ENCODE measurements at regions not wholly inside any gene's neighbourhood (a gene's known extent, or its start where the extent isn't known, plus 50 kb on each side); places are given as distances from the start of the nearest gene placed in this dataset.
"Not testable (repeated sequence)": the region's sequence is repeated elsewhere in the genome, so short reads cannot be mapped to it uniquely, and the experiment has no call there.

DNA sequence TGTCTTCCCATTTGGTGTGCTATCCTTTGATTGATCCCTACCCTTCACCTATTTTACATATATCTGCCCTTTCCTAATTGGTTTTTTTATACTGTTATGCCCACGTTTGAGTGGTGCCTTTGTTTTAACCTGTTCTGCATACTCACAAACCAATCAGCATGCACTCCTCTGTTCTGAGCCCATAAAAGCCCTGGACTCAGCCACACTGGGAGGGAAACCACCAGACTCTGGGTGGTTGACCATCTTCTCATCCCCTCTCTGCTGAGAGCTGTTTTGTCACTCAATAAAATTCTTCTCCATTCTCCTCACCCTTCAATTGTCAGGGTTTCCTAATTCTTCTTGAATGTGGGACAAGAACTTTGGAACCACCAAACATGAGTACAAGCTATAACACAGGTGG, 989.8 kb downstream of the ADGRL2 start:
- no peak for DNase-seq

DNA sequence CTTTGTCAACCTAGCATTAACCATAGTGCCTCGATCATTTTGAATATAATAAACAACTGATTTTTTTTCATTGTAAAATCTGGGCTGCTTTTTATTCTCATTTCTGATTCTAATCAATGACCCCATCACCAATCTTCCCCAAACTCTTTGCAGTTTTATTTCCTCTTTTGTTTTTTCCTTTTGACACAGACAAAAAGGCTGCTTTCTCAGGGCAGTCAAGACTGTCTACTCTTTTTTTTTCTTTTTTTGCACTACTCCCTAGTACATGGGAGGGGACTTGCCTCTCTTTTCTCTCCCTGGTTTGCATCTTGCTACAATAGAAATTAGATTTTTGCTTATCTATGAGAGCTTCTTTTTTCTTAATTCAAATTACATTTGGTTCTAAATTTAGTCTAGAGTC, 987.9 kb downstream of the ADGRL2 start:
- DNase-seq = no peak

DNA sequence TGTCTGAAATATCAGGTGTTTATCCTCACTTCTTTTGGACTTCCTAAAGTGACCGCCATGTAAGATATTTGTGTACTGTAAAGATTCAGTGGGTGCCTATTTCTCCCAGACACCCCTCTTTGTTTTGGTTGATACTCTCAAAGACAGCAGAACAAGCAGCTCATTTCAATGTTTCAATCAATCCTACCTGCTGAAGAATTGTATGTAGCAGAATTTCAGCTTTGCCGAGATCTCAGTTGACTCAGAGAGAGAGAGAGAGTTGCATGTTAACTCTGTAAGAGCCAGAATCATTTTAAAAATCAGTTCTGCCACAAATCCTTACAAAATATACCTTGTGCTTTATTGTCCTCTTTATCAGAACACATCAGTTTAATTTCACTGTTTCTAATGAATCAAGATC, 987.3 kb downstream of the ADGRL2 start:
- no peak for DNase-seq

DNA sequence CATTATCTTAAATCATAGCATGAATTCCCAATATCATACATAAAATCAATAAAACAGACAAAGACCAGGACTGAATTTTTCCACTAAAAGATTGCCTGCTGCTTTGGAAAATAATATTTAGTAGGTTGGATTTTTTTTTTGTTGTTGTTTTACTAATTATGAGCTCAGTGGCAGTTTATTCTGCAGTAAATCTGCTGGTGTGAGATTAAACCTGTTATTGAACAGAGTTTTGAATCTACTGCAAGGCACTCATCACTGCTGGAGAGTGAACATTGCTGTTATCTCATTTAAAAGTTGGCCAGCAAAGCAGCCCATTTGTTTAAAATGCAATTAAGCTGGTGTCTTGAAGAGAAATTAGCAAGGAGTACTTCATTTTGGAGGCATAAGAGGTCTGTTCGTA, 986.1 kb downstream of the ADGRL2 start:
- DNase-seq = no peak

DNA sequence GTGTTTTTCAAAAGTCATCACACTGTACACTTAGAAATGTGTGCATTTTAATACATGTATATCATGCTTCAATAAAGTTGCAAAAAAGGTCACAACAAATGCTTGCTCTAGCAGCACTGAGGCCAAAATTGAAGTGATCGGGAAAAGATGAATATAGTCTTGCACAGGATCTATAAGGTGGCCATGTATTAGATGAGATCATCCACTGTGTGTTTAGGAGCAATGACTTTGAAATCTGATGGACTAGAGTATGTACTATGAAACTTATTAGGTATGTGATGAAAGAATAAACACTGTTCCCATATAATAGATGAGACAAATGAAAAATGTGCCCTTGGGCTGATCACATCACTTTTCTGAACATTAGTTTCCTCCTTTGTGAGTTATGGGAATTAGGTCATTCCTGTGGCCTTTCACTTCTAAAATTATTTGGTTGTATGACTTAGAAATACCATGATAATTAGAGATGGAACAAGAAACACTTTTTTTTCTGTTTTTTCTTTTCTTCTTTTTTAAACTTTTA, 984.6 kb downstream of the ADGRL2 start:
- no peak for DNase-seq

DNA sequence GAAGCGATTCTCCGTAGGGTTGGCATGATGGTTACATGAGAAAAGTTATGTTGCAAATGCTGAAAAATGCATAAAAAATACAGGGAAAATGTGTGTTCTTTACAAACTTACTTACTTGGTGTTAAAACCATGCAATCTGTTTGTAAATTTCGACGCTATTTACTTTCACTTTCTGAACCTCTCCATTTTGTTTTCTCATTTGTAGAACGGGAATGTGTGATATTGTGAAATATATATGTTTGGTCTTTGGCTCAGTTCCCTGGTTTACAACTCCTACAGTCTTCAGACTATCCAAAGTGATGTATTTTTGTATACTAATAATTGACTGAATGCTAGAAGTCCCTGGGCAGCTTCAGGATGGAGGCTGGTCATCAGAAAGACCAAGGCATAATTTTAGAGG, 982.3 kb downstream of the ADGRL2 start:
- no peak for DNase-seq

DNA sequence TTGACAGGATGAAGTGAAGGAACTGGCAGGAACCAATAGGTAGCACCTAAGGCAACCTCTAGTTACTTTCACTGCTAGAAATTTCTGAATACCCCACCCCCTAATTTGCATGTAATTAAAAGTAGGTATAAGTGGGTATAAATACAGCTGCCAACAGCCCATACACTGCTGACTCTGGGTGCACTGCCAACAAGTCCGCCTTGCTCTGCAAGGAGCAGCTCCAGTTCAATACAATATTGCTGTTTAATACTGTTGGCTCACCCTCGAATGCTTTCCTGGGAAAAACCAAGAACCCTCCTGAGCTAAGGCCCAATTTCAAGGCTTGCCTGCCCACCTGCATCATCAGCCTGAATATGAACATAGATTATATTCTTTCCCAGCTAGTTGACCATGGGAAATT, 981.9 kb downstream of the ADGRL2 start:
- DNase-seq = no peak

DNA sequence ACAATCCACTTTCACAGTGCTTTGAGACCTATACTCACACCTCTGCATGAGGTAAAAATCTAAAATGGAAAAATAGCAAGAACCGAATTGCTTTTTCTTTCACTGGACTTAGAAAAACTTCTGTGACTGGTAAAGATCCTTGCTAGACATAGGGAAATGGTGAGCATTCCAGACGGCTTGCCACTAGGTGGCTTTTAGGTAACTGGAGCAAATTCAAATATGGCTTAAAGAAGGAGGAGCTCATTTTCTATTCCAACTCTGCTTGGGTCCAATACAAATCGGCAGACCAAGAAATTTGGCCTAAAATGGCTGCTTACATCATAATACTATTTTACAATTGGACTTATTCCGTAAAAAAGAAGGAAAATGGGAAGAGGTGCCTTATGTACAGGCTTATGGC, 977.9 kb downstream of the ADGRL2 start:
- no peak for DNase-seq

DNA sequence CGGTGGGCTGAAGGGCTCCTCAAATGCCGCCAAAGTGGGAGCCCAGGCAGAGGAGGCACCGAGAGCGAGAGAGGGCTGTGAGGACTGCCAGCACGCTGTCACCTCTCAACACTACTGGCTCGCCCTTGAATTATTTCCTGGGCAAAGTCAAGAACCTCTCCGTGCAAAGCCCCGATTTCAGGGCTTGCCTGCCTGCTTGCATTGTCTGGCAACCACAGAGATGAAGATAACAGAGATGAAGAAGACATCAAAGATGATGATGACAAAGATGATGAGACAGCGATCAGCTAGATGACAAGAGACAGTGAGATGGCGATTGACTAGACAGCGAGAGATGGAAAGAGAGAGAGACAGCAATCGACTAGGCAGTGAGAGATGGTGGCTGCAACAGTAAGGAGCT, 976.5 kb downstream of the ADGRL2 start:
- no peak for DNase-seq

DNA sequence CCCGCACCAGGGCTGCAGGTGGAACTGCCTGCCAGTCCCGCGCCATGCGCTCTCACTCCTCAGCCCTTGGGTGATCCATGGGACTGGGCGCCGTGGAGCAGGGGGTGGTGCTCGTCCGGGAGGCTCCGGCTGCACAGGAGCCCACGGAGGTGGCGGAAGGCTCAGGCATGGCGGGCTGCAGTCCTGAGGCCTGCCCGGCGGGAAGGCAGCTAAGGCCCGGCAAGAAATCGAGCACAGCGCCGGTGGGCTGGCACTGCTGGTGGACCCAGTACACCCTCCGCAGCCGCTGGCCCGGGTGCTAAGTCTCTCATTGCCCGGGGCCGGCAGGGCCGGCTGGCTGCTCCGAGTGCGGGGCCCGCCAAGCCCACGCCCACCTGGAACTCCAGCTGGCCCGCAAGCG, 976.0 kb downstream of the ADGRL2 start:
- not testable (repeated sequence) for DNase-seq

DNA sequence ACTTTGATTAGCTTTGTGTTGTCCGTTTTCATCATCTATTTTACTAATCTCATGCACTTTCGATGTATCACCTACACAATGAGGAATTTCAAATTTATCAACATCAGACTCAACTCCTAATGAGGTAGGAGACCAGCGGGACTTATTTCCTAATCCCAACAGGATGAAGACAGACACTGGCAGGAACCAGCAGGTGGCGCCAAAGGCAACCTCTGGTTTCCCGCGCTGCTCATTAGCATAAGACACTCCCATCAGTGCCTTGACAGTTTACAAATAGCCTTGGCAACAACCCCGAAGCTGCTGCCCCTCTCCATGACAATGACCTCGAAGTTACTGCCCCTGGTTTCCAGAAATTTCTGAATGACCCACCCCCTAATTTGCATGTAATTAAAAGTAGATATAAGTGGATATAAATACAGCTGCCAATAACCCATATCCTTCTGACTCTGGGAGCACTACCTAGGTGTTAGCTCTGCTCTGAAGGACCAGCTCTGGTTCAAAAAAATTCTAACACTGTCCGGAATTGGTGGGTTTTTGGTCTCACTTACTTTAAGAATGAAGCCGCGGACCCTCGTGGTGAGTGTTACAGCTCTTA, 974.8 kb downstream of the ADGRL2 start:
- DNase-seq = no peak

DNA sequence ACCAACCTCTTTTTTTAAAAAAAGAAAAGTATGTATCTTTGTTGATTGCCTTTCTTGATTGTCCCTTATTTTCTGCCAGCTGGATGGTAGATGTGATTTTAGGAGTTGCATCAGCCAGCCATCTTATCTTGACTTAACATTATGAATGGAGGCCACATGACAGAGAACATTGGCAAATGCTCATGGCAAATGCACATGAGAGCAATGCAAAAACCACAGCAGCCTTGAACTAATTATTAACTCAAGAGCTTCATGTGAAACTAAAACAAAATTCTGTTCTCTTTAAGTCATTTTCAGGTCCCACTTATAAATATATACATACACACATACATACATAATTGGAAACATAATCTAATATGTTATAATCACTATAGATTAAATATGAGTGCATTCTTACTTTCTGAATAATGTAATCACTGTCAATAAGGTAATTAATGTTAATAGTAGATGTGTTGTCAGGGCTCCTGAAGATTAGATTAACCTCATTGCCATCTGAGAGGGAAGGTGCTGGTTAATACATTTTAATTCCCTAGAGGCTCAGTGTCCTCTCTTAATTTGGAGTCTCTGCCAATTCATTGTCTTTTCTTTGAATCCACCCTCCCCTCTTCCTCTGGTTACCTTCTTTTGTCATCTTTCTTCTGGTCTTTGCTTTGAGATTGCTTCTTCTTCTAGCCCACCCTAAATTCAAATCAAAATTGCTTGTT, 962.2 kb downstream of the ADGRL2 start:
- DNase-seq = no peak

DNA sequence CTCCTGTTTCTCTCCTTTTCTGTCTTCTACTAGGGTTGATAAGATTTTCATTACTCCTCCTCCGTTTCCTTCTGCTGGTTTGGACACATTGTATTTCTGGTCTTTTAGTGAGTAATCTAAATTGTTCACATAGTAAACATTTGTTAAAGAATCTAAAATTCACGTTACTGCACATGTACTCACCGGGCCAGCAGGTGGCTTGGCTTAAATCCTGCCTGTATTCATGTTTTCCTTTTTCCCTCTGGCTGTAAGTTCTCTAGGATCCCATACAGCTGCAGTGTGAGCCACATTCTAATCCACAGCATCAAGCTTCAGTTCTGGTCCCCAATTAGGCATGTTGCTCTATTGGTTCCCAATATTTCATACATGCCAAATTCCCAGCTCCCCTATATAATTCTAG, 958.3 kb downstream of the ADGRL2 start:
- no peak for DNase-seq

DNA sequence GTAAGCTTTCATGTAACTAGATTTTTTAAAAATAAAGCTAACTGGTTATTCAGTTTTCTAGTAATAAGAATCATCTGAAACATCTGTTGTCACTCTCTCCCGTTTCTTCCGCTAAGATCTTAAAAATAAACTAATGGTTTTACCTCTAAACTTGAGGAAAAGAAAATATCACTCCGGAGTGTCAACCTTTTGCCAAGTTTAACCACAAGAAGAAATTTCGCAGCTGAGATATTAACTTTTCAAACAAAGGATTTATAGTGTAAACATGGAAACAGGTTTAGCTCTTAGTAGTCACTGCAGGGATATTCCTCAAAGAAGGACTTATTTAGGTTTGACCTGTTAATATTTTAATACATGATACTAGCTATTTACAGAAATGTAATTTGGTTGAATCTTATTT, 954.9 kb downstream of the ADGRL2 start:
- no peak for DNase-seq

DNA sequence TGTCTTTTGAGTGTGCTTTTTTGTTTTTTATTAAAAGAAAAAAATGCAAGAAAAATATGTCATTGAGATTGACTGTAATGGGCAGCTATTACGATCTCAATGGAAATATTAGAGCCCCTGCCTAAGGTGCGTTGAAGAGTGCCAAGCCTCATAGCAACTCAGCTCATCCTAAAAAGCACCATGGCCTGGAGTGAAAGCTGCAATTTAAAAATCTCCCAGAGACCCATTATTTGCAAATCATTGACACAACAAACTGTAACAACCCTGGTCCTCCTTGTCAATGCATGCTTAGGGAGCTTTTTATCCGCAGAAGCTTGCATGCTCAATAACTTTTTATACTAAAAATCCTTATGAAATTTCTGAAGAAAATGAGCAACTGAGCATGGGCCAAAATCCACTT, 954.5 kb downstream of the ADGRL2 start:
- DNase-seq = no peak

DNA sequence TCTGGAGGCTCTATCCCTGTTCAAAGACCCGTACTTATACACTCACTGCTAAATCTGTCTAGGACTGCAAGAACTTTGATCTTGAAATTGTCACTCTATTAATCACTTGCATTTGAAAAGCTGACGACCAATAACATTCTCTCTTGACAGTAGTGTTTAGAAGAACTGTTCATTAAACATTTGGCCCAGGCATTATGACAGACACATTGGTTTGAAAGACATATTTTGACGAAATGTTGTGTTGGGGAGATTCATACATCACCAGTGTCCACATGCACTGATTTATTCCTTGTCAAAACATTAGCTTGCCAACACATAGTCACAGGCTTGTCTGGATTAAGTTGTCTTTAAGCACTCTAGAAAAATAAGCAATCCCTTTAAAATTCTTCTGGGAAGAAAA, 951.3 kb downstream of the ADGRL2 start:
- DNase-seq = no peak

DNA sequence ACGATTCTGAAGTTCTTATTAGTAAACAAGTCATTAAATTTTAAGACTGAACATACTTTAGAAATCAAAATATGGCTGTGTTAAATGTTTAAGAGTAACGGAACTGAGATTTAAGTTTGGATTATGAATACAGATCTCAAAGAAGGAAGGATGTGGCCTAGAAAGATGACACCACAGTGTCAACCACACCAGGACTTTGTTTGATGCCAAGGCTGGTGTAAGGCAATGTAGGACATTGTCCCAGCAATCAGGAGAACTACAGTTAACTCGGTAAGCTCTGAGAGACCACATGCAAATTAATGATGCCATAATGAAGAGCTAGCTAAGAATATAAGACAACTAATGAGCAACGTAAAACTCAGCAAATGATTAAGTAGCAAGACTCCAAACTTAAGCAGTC, 932.9 kb downstream of the ADGRL2 start:
- no peak for DNase-seq

DNA sequence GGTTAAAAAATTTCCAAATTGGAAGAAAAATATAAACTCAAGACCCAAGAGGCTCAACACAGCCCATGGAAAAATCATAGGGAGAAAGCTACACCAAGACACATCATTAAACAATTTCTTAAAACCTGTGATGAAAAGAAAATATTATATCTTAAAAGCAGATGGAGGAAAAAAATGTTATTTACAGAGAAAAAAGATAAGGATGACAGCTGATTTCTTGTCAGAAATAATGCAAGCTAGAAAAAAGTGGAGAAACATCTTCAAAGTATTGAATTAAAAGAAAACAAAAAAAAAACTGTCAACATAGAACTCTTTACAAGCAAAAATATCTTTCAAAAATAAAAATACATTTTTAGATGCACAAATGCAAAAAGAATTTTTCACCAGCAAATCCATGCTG, 930.5 kb downstream of the ADGRL2 start:
- DNase-seq = no peak

DNA sequence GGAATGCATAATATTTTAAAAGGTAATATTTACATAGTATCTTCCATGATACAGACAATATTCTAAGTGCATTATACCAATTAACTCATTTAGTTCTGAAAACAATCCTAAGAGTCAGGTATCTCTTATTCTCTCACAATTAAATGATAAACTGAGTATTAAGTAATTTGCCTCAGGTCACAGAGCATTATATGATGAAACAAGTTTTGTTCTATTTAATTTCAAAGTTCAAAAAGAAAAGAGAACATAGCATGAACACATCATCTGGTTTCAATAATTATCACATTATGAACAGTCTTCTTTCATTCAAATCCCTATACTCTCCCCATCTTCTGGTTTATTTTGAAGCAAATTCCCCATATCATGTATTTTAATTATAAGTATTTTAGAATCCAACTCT, 927.5 kb downstream of the ADGRL2 start:
- DNase-seq = no peak

DNA sequence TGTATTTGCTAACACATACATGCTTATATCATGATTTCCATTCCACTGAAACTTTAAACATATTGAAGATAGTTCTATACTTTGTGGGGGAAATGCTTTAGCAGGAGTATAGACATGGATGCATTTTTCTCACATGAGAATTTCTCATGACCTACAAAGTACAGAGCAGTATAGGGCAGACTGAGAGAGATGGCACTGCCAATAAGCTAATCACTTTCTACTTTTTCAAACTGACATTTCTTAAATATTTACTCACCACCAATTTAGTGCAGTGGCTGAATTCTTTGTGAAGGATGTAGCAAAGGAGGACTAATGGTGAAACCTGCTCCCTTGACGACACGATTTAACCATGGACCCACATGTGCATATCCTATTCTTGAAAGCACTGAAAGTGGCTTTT, 923.5 kb downstream of the ADGRL2 start:
- DNase-seq = no peak

DNA sequence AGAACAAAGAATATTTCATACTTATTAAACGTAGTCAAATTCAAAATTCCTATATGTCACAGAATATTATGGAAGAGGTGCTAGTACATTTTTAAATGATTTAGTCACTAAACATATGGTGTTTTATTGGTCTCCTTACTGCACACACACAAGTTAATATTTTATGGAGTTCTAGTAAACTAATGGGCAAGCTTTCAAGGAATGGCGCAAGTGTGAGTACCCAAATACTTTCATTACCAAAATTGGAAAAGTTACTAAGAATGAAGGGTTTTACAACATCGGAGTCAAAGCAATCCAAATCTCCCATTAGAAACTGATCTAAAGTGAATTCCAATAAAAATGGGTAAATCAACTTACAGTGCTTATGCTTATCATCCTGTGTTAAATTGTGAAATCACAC, 921.9 kb downstream of the ADGRL2 start:
- DNase-seq = no peak

DNA sequence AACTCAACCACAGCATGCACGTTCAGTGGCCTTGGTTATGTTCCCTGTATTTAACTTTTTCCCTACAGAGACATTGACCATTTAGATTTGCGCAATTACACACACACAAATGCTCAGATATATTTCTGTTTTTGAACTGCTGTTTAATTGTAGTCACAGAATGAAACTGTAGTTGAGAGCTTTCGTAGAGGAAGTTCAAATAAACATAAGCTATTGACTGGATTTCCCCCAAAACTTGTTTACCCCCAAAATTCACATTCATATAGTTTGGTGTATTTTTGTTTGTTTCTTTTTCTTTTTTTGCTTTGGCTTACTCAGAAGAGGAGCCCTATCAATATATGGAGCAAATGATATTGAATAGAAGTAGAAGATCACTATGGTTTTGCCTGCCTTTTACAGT, 921.0 kb downstream of the ADGRL2 start:
- no peak for DNase-seq

DNA sequence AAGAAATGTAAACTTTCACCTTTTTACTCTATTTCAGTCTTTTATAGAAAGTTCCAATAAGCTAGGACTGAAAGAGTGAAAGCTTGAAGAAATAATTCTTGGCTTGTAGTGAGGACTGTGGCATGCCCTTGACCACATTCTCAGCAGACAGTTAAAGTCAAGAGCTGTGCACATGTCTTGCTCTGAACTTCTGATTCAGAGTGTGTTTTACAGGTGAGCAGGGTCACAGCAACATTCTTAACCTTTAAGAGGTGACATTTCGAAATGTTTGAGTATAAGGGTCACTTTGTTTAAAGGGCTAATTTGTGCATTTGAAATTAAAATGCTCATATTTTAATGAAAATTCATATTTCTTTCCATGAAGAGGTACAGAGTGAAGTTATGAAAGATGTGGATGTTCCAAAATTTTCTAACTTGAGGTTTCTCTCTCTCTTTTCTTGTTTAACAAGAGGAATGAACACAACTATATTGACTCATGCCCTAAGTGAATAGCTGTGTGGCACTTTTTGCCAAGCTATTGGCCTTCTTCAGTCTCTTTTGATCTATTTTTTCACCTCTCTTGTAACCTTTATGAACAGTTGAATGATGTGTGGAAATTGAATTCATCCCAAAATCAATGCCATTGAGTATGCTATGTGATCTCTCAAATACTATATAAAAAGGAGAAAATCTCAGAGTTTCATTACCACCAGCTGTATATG, 918.1 kb downstream of the ADGRL2 start:
- no peak for DNase-seq

DNA sequence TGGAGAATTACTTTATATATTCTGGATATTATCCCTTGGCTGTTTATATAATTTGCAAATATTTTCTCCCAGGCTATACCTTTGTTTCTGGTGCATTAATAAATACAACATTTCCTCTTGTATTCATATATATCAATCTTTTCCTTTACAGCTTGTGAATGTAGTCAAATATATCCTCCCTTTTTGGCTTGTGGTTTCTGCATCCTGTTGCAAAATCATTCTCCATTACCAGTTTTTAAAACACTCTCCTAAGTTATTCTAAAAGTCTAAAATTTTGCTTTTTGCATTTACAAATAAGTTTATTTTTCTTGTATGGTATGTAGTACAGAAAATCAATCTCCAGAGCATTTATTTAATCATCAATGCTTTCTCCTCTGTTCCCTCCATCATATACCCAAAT, 909.4 kb downstream of the ADGRL2 start:
- DNase-seq = no peak
